GM19324 (cell line): ENCODE measurements at regions not wholly inside any gene's neighbourhood (a gene's known extent, or its start where the extent isn't known, plus 50 kb on each side); places are given as distances from the start of the nearest gene placed in this dataset.

Experiments
- ATAC-seq: cut with Tn5 transposase; IDR thresholded peaks from one replicate; pipeline ENCODE4 v1.9.1; 2021; ENCODE audit warnings: mild to moderate bottlenecking, moderate library complexity; ENCODE audit not compliant: unreplicated experiment, low FRiP score

GRCh38 chrX:134172588-134173259 lies 64.3 kb upstream of the CCDC160 start:
- ATAC-seq, result no peak

- ATAC-seq, result no peak
Observed at GRCh38 chrX:134173541-134174272, 63.3 kb upstream of the CCDC160 start.

GRCh38 chrX:134174273-134174660 lies 62.7 kb upstream of the CCDC160 start:
- no peak for ATAC-seq

GRCh38 chrX:134174859-134175258 lies 62.1 kb upstream of the CCDC160 start:
- no peak for ATAC-seq

GRCh38 chrX:134177527-134177926 lies 59.5 kb upstream of the CCDC160 start:
- ATAC-seq, result no peak

- ATAC-seq, result no peak
Observed at GRCh38 chrX:134180601-134181274, 56.2 kb upstream of the CCDC160 start.

- ATAC-seq, result no peak
Observed at GRCh38 chrX:134181275-134181660, 55.7 kb upstream of the CCDC160 start.

GRCh38 chrX:134183665-134184064 lies 53.3 kb upstream of the CCDC160 start:
- no peak for ATAC-seq

- ATAC-seq, result no peak
Observed at GRCh38 chrX:134184936-134185335, 52.0 kb upstream of the CCDC160 start.

GRCh38 chrX:134186362-134187121 lies 50.4 kb upstream of the CCDC160 start:
- ATAC-seq, result no peak
